GOT3 (cell line): ENCODE measurements at regions not wholly inside any gene's neighbourhood (a gene's known extent, or its start where the extent isn't known, plus 50 kb on each side); places are given as distances from the start of the nearest gene placed in this dataset.
"Not testable (repeated sequence)": the region's sequence is repeated elsewhere in the genome, so short reads cannot be mapped to it uniquely, and the experiment has no call there.

Experiments
- DNase-seq: peaks from one replicate; lab custom pipeline; 2025; ENCODE audit warnings: mixed read lengths; lab: John Stamatoyannopoulos, UW

GRCh38 chr18:55737266-55737665 is 149.3 kb upstream of the TCF4 start:
- DNase-seq: no peak

GRCh38 chr18:55735969-55736368 is 148.0 kb upstream of the TCF4 start:
- no peak for DNase-seq

- no peak for DNase-seq
Measured at GRCh38 chr18:55735199-55735855, 147.3 kb upstream of the TCF4 start.

- no peak for DNase-seq
Measured at GRCh38 chr18:55732227-55733106, 144.5 kb upstream of the TCF4 start.

GRCh38 chr18:55731594-55732042 is 143.6 kb upstream of the TCF4 start:
- DNase-seq: no peak

GRCh38 chr18:55721006-55721405 is 133.0 kb upstream of the TCF4 start:
- DNase-seq: not testable (repeated sequence)

GRCh38 chr18:55713707-55714106 is 125.7 kb upstream of the TCF4 start:
- DNase-seq: no peak

- DNase-seq: no peak
Measured at GRCh38 chr18:55706898-55707297, 118.9 kb upstream of the TCF4 start.

- no peak for DNase-seq
Measured at GRCh38 chr18:55699233-55699765, 111.3 kb upstream of the TCF4 start.

- DNase-seq: no peak
Measured at GRCh38 chr18:55696811-55697210, 108.8 kb upstream of the TCF4 start.

GRCh38 chr18:55695091-55695490 is 107.1 kb upstream of the TCF4 start:
- DNase-seq: no peak

GRCh38 chr18:55694291-55694690 is 106.3 kb upstream of the TCF4 start:
- no peak for DNase-seq

- no peak for DNase-seq
Measured at GRCh38 chr18:55688030-55688429, 100.0 kb upstream of the TCF4 start.

- DNase-seq: no peak
Measured at GRCh38 chr18:55687106-55687505, 99.1 kb upstream of the TCF4 start.

- no peak for DNase-seq
Measured at GRCh38 chr18:55685638-55686037, 97.6 kb upstream of the TCF4 start.

- no peak for DNase-seq
Measured at GRCh38 chr18:55672574-55673361, 84.8 kb upstream of the TCF4 start.

- no peak for DNase-seq
Measured at GRCh38 chr18:55665506-55665905, 77.5 kb upstream of the TCF4 start.

GRCh38 chr18:55664758-55665400 is 76.9 kb upstream of the TCF4 start:
- not testable (repeated sequence) for DNase-seq

GRCh38 chr18:55663891-55664290 is 75.9 kb upstream of the TCF4 start:
- no peak for DNase-seq

GRCh38 chr18:55658598-55658997 is 70.6 kb upstream of the TCF4 start:
- no peak for DNase-seq

- no peak for DNase-seq
Measured at GRCh38 chr18:55657572-55658331, 69.8 kb upstream of the TCF4 start.
